Transverse colon (tissue), 4 donors: ENCODE measurements at regions not wholly inside any gene's neighbourhood (a gene's known extent, or its start where the extent isn't known, plus 50 kb on each side); places are given as distances from the start of the nearest gene placed in this dataset.

Source experiments
- EP300 ChIP-seq: sonication (generic); formaldehyde crosslinking; IDR thresholded peaks from one replicate; pipeline ENCODE4 v1.6.1; 2017; ENCODE audit warnings: antibody characterized with exemption, low read depth
- POLR2A ChIP-seq: fragments of 450-650 bp; IDR thresholded peaks from one replicate; pipeline ENCODE4 v1.6.1; 2016; ENCODE audit warnings: antibody characterized with exemption, mild to moderate bottlenecking, moderate library complexity
- POLR2AphosphoS5 ChIP-seq, 3 donors: sonication (generic); formaldehyde crosslinking; IDR thresholded peaks; one replicate each; pipeline ENCODE4 v1.6.1; 2016; ENCODE audit warnings: antibody characterized with exemption in 3 of 3
- TF ChIP-seq, protein P1 (sequence below), 5 experiments: fragments of 200-600 bp in 3 of 5; fragments of 450-650 bp in 2 of 5; sonication (generic) in 3 of 5; IDR thresholded peaks; 1 replicate in 2 of 5; 2 replicates in 3 of 5; pipeline ENCODE4 v1.5.1; 2016 to 2017; ENCODE audit warnings: antibody characterized with exemption in 5 of 5, inconsistent platforms in 3 of 5, mild to moderate bottlenecking in 2 of 5, moderate library complexity in 1 of 5

DNA sequence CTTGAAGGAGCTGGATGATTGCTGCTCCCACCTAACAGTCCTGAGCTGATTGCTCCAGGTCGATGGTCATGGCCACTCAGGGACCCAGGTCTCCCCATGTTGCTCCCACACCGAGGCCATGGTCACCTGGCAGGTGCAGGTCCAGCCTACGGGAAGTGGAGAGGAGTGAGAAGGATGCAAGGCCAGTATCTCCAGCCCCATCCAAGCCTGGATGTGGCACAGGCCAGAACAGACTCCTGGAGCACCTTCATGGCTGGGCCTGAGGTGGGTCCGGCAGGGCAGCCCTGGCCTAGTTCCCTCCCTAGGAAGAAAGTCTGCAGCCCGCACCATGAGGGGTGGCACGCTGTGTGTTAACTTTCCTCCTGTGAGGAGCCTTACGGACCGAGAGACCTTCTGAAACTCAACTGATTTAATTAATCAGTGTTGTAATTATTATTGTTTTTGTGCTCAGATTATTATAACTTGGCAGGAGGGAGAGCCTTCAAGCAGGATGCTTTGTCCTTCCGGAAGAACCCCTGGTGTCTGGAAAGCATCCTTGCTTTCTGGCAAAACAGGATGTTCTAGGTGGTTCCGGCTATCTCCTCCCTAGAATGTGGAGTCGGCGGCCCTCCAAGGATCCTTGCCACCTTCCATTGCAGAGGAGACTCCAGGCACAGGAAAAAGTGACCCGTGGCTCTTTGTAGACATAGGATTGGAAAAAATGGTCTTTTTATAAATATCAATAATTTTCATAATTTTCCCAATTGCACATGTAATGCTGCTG, 92.3 kb upstream of the ADRA2C start:
- TF ChIP-seq, protein P1, sequence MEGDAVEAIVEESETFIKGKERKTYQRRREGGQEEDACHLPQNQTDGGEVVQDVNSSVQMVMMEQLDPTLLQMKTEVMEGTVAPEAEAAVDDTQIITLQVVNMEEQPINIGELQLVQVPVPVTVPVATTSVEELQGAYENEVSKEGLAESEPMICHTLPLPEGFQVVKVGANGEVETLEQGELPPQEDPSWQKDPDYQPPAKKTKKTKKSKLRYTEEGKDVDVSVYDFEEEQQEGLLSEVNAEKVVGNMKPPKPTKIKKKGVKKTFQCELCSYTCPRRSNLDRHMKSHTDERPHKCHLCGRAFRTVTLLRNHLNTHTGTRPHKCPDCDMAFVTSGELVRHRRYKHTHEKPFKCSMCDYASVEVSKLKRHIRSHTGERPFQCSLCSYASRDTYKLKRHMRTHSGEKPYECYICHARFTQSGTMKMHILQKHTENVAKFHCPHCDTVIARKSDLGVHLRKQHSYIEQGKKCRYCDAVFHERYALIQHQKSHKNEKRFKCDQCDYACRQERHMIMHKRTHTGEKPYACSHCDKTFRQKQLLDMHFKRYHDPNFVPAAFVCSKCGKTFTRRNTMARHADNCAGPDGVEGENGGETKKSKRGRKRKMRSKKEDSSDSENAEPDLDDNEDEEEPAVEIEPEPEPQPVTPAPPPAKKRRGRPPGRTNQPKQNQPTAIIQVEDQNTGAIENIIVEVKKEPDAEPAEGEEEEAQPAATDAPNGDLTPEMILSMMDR (IDR thresholded peaks at IDR 0.05): no peak
- no peak for TF ChIP-seq POLR2A
- TF ChIP-seq EP300: no peak
- no peak for TF ChIP-seq POLR2AphosphoS5 (IDR thresholded peaks at IDR 0.05)
